Upper lobe of right lung (tissue), 1 donor: ENCODE measurements at regions not wholly inside any gene's neighbourhood (a gene's known extent, or its start where the extent isn't known, plus 50 kb on each side); places are given as distances from the start of the nearest gene placed in this dataset.

Source experiments
- ATAC-seq: fragments of 200-7000 bp; cut with Tn5 transposase; one replicate; pipeline ENCODE4 v1.9.1; 2020; ENCODE audit warnings: mild to moderate bottlenecking, moderate library complexity
- DNase-seq: peaks from one replicate; pipeline ENCODE4 v3.0.0-alpha.2; 2020
- H3K27ac ChIP-seq: fragments of 200-600 bp; one replicate; pipeline ENCODE4 v1.8.0; 2022
- H3K27me3 ChIP-seq: fragments of 200-600 bp; one replicate; pipeline ENCODE4 v1.8.0; 2022; ENCODE audit warnings: mild to moderate bottlenecking
- H3K36me3 ChIP-seq: fragments of 200-600 bp; one replicate; pipeline ENCODE4 v1.8.0; 2022
- H3K4me1 ChIP-seq: fragments of 200-600 bp; one replicate; pipeline ENCODE4 v1.8.0; 2022
- H3K4me3 ChIP-seq: fragments of 200-600 bp; one replicate; pipeline ENCODE4 v1.8.0; 2022; ENCODE audit warnings: mild to moderate bottlenecking
- H3K9me3 ChIP-seq: fragments of 200-600 bp; one replicate; pipeline ENCODE4 v1.8.0; 2022
- CTCF ChIP-seq: fragments of 200-600 bp; IDR thresholded peaks from one replicate; pipeline ENCODE4 v1.8.0; 2022; ENCODE audit warnings: antibody characterized with exemption
- intact Hi-C: fragments of 100-400 bp; cut with DNase I; formaldehyde crosslinking; loops from one replicate; pipeline ENCODE4 v1.11.0; 2022
- donor health status: DM: no; HTN: yes; CAD: no; lungs with severe emphysema.

GRCh38 chr12:107624493-107624892 is 61.1 kb upstream of the PWP1 start:
- DNase-seq, result no peak
- Histone ChIP-seq H3K27me3 (no peaks in the 10 kb centered on the region), H3K27ac (no peak overlapping the region), H3K4me3 (no peak overlapping the region), H3K9me3 (no peaks in the 10 kb centered on the region), H3K36me3 (no peaks in the 10 kb centered on the region), H3K4me1 (no peaks in the 10 kb centered on the region)
- no peak for ATAC-seq
- intact Hi-C loops, result no loop called here
- TF ChIP-seq CTCF, result no peak

- Histone ChIP-seq H3K27ac (no peak overlapping the region), H3K4me1 (no peaks in the 10 kb centered on the region), H3K9me3 (no peaks in the 10 kb centered on the region), H3K27me3 (no peaks in the 10 kb centered on the region), H3K4me3 (no peak overlapping the region), H3K36me3 (no peaks in the 10 kb centered on the region)
- TF ChIP-seq CTCF, result no peak
- intact Hi-C loops, result no loop called here
- DNase-seq (no peak), ATAC-seq (no peak)
These were observed 53.9 kb upstream of the PWP1 start for GRCh38 chr12:107631715-107632114.

- H3K27me3 ChIP-seq, result no peaks in the 10 kb centered on the region
These were observed 53.4 kb upstream of the PWP1 start for GRCh38 chr12:107632246-107632645.

GRCh38 chr12:107634530-107634929 is 51.1 kb upstream of the PWP1 start:
- peaks cover 7% of the 10 kb centered on the region for H3K27me3 ChIP-seq
- H3K4me1 ChIP-seq, result no peaks in the 10 kb centered on the region
- H3K36me3 ChIP-seq, result no peaks in the 10 kb centered on the region
- no peak for TF ChIP-seq CTCF
- H3K9me3 ChIP-seq, result no peaks in the 10 kb centered on the region
- no peak overlapping the region for H3K27ac ChIP-seq
- DNase-seq, result no peak
- no peak overlapping the region for H3K4me3 ChIP-seq
- no peak for ATAC-seq
- intact Hi-C loops, result no loop called here

More at GRCh38 chr12:107632246-107632645, 53.4 kb upstream of the PWP1 start:
- Histone ChIP-seq H3K4me1 (no peaks in the 10 kb centered on the region), H3K9me3 (no peaks in the 10 kb centered on the region), H3K36me3 (no peaks in the 10 kb centered on the region), H3K27ac (no peak overlapping the region), H3K4me3 (no peak overlapping the region)
- intact Hi-C loops, result no loop called here
- ATAC-seq (no peak), DNase-seq (no peak)
- no peak for TF ChIP-seq CTCF

GRCh38 chr12:107635139-107635538 is 50.5 kb upstream of the PWP1 start:
- no peak for TF ChIP-seq CTCF
- Histone ChIP-seq H3K36me3 (no peaks in the 10 kb centered on the region), H3K4me1 (no peaks in the 10 kb centered on the region), H3K27ac (no peak overlapping the region), H3K27me3 (peaks cover 7% of the 10 kb centered on the region), H3K4me3 (no peak overlapping the region), H3K9me3 (no peaks in the 10 kb centered on the region)
- no peak for ATAC-seq
- no peak for DNase-seq
- intact Hi-C loops, result no loop called here
